ENCODE measurements at regions not wholly inside any gene's neighbourhood (a gene's known extent, or its start where the extent isn't known, plus 50 kb on each side); places are given as distances from the start of the nearest gene placed in this dataset.

GRCh38 chr3:87363721-87364120 lies 87.3 kb upstream of the POU1F1 start:
- TF ChIP-seq, protein P1, sequence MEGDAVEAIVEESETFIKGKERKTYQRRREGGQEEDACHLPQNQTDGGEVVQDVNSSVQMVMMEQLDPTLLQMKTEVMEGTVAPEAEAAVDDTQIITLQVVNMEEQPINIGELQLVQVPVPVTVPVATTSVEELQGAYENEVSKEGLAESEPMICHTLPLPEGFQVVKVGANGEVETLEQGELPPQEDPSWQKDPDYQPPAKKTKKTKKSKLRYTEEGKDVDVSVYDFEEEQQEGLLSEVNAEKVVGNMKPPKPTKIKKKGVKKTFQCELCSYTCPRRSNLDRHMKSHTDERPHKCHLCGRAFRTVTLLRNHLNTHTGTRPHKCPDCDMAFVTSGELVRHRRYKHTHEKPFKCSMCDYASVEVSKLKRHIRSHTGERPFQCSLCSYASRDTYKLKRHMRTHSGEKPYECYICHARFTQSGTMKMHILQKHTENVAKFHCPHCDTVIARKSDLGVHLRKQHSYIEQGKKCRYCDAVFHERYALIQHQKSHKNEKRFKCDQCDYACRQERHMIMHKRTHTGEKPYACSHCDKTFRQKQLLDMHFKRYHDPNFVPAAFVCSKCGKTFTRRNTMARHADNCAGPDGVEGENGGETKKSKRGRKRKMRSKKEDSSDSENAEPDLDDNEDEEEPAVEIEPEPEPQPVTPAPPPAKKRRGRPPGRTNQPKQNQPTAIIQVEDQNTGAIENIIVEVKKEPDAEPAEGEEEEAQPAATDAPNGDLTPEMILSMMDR (conservative IDR thresholded peaks at IDR 0.05; ENCODE audit: low read depth, low read length), result no peak
- no peak for TF ChIP-seq EZH2 (IDR thresholded peaks at IDR 0.05; ENCODE audit: borderline replicate concordance, low read depth, low read length, poor library complexity, severe bottlenecking)
